ENCODE measurements at regions not wholly inside any gene's neighbourhood (a gene's known extent, or its start where the extent isn't known, plus 50 kb on each side); places are given as distances from the start of the nearest gene placed in this dataset.

DNA sequence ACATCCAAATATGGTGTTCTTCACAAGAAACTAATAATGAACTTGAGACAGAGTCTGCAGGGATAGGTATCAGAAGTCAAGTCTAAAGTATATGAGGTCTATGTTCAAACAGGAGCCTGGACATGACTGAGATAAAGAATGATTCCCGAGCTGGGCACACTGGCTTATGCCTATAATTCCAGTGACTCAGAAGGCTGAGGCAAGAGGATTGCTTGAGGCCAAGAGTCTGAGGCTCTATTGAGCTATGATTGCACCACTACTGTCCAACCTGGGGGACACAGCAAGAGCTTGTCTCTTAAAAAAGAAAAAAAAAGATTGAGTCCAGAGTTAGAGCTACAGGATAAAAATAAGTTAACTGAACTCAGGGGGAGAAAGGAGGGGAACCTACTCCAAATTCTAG is 246.5 kb downstream of the LRRN1 start:
- Histone ChIP-seq H3K4me2 (ENCODE audit: low read length) (no peak overlapping the region), H4K20me1 (ENCODE audit: insufficient read depth, low read length) (no peaks in the 10 kb centered on the region), H3K4me3 (ENCODE audit: insufficient read depth, low read depth, low read length) (no peak overlapping the region), H3K79me2 (ENCODE audit: insufficient read depth, low read length) (no peaks in the 10 kb centered on the region), H2AFZ (ENCODE audit: low read depth, low read length) (no peak overlapping the region), H3K9me3 (ENCODE audit: insufficient read depth, low read depth, low read length) (no peaks in the 10 kb centered on the region), H3K27ac (ENCODE audit: low read depth, low read length) (no peak overlapping the region), H3K4me1 (ENCODE audit: insufficient read depth, low read length) (no peaks in the 10 kb centered on the region), H3K36me3 (ENCODE audit: insufficient read depth, low read length) (no peaks in the 10 kb centered on the region), H3K27me3 (ENCODE audit: insufficient read depth, low read length) (no peaks in the 10 kb centered on the region), H3K9ac (ENCODE audit: low read length) (no peak overlapping the region)
- no peaks in the 10 kb centered on the region for H3K27me3 Mint-ChIP-seq (ENCODE audit: low read depth, unreplicated experiment)
- FAIRE-seq (no peak), DNase-seq (ENCODE audit: low read depth) (no peak)
- H3K36me3 Mint-ChIP-seq (ENCODE audit: low read depth, unreplicated experiment), result no peaks in the 10 kb centered on the region
- TF ChIP-seq EZH2 (IDR thresholded peaks at IDR 0.05; ENCODE audit: insufficient read depth, low read length) (no peak), CTCF (IDR thresholded peaks at IDR 0.05; ENCODE audit: insufficient read depth, low read depth, low read length) (no peak)
- H3K9me3 Mint-ChIP-seq (ENCODE audit: unreplicated experiment), result no peaks in the 10 kb centered on the region
- H3K4me1 Mint-ChIP-seq (ENCODE audit: low read depth, unreplicated experiment), result no peaks in the 10 kb centered on the region
- H3K27ac Mint-ChIP-seq (ENCODE audit: unreplicated experiment), result no peak overlapping the region
- no peak overlapping the region for H3K4me3 Mint-ChIP-seq (ENCODE audit: unreplicated experiment)

GRCh38 chr3:4047366-4047765 is 248.1 kb downstream of the LRRN1 start:
- Mint-ChIP-seq H3K4me1 (ENCODE audit: low read depth, unreplicated experiment) (no peaks in the 10 kb centered on the region), H3K27me3 (ENCODE audit: low read depth, unreplicated experiment) (no peaks in the 10 kb centered on the region), H3K4me3 (ENCODE audit: unreplicated experiment) (no peak overlapping the region), H3K27ac (ENCODE audit: unreplicated experiment) (no peak overlapping the region), H3K36me3 (ENCODE audit: low read depth, unreplicated experiment) (no peaks in the 10 kb centered on the region), H3K9me3 (ENCODE audit: unreplicated experiment) (no peaks in the 10 kb centered on the region)
- H3K9ac ChIP-seq (ENCODE audit: low read length), result no peak overlapping the region
- H3K4me1 ChIP-seq (ENCODE audit: insufficient read depth, low read length), result no peaks in the 10 kb centered on the region
- H3K4me2 ChIP-seq (ENCODE audit: low read length), result no peak overlapping the region
- H3K9me3 ChIP-seq (ENCODE audit: insufficient read depth, low read depth, low read length), result no peaks in the 10 kb centered on the region
- no peak overlapping the region for H2AFZ ChIP-seq (ENCODE audit: low read depth, low read length)
- H3K27ac ChIP-seq (ENCODE audit: low read depth, low read length), result no peak overlapping the region
- H3K4me3 ChIP-seq (ENCODE audit: insufficient read depth, low read depth, low read length), result no peak overlapping the region
- no peaks in the 10 kb centered on the region for H3K36me3 ChIP-seq (ENCODE audit: insufficient read depth, low read length)
- FAIRE-seq, result no peak
- H4K20me1 ChIP-seq (ENCODE audit: insufficient read depth, low read length), result no peaks in the 10 kb centered on the region
- TF ChIP-seq EZH2 (IDR thresholded peaks at IDR 0.05; ENCODE audit: insufficient read depth, low read length), result no peak
- TF ChIP-seq CTCF (IDR thresholded peaks at IDR 0.05; ENCODE audit: insufficient read depth, low read depth, low read length), result no peak
- H3K27me3 ChIP-seq (ENCODE audit: insufficient read depth, low read length), result no peaks in the 10 kb centered on the region
- no peaks in the 10 kb centered on the region for H3K79me2 ChIP-seq (ENCODE audit: insufficient read depth, low read length)
- no peak for DNase-seq (ENCODE audit: low read depth)

- Histone ChIP-seq H3K9me3 (ENCODE audit: insufficient read depth, low read depth, low read length) (no peaks in the 10 kb centered on the region), H3K36me3 (ENCODE audit: insufficient read depth, low read length) (no peaks in the 10 kb centered on the region), H3K9ac (ENCODE audit: low read length) (no peak overlapping the region), H3K27ac (ENCODE audit: low read depth, low read length) (no peak overlapping the region), H3K4me3 (ENCODE audit: insufficient read depth, low read depth, low read length) (no peak overlapping the region), H3K4me1 (ENCODE audit: insufficient read depth, low read length) (no peaks in the 10 kb centered on the region), H3K79me2 (ENCODE audit: insufficient read depth, low read length) (no peaks in the 10 kb centered on the region), H3K4me2 (ENCODE audit: low read length) (no peak overlapping the region), H4K20me1 (ENCODE audit: insufficient read depth, low read length) (no peaks in the 10 kb centered on the region), H2AFZ (ENCODE audit: low read depth, low read length) (no peak overlapping the region), H3K27me3 (ENCODE audit: insufficient read depth, low read length) (no peaks in the 10 kb centered on the region)
- DNase-seq (ENCODE audit: low read depth) (no peak), FAIRE-seq (no peak)
- H3K27ac Mint-ChIP-seq (ENCODE audit: unreplicated experiment), result no peak overlapping the region
- H3K4me3 Mint-ChIP-seq (ENCODE audit: unreplicated experiment), result no peak overlapping the region
- TF ChIP-seq CTCF (IDR thresholded peaks at IDR 0.05; ENCODE audit: insufficient read depth, low read depth, low read length) (no peak), EZH2 (IDR thresholded peaks at IDR 0.05; ENCODE audit: insufficient read depth, low read length) (no peak)
- no peaks in the 10 kb centered on the region for H3K27me3 Mint-ChIP-seq (ENCODE audit: low read depth, unreplicated experiment)
- H3K9me3 Mint-ChIP-seq (ENCODE audit: unreplicated experiment), result no peaks in the 10 kb centered on the region
- no peaks in the 10 kb centered on the region for H3K4me1 Mint-ChIP-seq (ENCODE audit: low read depth, unreplicated experiment)
- no peaks in the 10 kb centered on the region for H3K36me3 Mint-ChIP-seq (ENCODE audit: low read depth, unreplicated experiment)
These were observed 250.5 kb upstream of the SETMAR start for GRCh38 chr3:4052706-4053105.

All from astrocyte (in vitro differentiated cells and primary cell).